ENCODE measurements at regions not wholly inside any gene's neighbourhood (a gene's known extent, or its start where the extent isn't known, plus 50 kb on each side); places are given as distances from the start of the nearest gene placed in this dataset.

DNA sequence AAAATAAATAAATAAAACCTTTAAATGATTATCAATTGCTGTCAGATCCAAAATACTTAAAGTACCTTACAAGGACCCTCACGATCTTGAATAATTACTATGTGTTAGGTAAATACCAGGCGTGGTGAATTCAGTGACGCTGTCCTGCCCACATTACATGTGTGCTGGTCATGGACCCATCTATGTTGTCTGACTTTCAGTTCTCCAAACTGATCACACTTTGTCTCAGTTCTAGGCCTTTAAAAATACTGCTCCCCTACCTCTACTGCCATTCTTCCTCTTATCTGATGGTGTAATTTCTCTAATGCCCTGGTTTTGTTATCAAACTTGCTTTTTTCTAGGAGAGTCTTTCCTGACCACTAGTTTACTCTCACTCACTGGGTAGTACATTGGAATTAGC lies 520.7 kb downstream of the TRHDE start:
- no peak overlapping the region for H3K4me3 ChIP-seq
- FAIRE-seq (no peak), ATAC-seq (no peak), DNase-seq (ENCODE audit: low read depth in 1 of 2, low spot score in 1 of 2) (no peak)
- 0 out of 3 replicates have a peak, but pooled peaks cover 3% of the 10 kb centered on the region for H3K9me3 ChIP-seq
- ChIA-PET POLR2A (no interaction called here), CTCF (no interaction called here)
- H3K4me2 ChIP-seq, result no peak overlapping the region
- 2% methylated on average over 3 of the region's 3 CpGs for WGBS (ENCODE audit: missing lambda C conversion rate)
- TF ChIP-seq, protein P1, sequence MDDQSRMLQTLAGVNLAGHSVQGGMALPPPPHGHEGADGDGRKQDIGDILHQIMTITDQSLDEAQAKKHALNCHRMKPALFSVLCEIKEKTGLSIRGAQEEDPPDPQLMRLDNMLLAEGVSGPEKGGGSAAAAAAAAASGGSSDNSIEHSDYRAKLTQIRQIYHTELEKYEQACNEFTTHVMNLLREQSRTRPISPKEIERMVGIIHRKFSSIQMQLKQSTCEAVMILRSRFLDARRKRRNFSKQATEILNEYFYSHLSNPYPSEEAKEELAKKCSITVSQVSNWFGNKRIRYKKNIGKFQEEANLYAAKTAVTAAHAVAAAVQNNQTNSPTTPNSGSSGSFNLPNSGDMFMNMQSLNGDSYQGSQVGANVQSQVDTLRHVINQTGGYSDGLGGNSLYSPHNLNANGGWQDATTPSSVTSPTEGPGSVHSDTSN (IDR thresholded peaks at IDR 0.05), result no peak
- no peak for TF ChIP-seq ESRRA (IDR thresholded peaks at IDR 0.05; ENCODE audit: borderline replicate concordance, low read length)
- TF ChIP-seq EHF (CRISPR knock-in tag; IDR thresholded peaks at IDR 0.05), result no peak
- no peak for TF ChIP-seq ZFP36 (IDR thresholded peaks at IDR 0.05; ENCODE audit: borderline replicate concordance, partially characterized antibody)
- TF ChIP-seq MAZ (IDR thresholded peaks at IDR 0.05; ENCODE audit: borderline replicate concordance, low read depth, low read length), result no peak
- no peak for TF ChIP-seq JUN (IDR thresholded peaks at IDR 0.05)
- TF ChIP-seq FOSB (CRISPR knock-in tag; IDR thresholded peaks at IDR 0.05), result no peak
- TF ChIP-seq MYC (IDR thresholded peaks at IDR 0.05; ENCODE audit: borderline replicate concordance, low read length), result no peak
- TF ChIP-seq EHMT2 (IDR thresholded peaks at IDR 0.05; ENCODE audit: low read depth), result no peak
- no peak for TF ChIP-seq ELK1 (IDR thresholded peaks at IDR 0.05; ENCODE audit: low read depth, low read length)
- no peak for TF ChIP-seq HOXB13 (CRISPR knock-in tag; IDR thresholded peaks at IDR 0.05; ENCODE audit: low read depth)
- TF ChIP-seq HDAC2 (IDR thresholded peaks at IDR 0.05), result no peak
- TF ChIP-seq CHD2 (IDR thresholded peaks at IDR 0.05; ENCODE audit: low read length, partially characterized antibody), result no peak
- no peak for TF ChIP-seq GATA3 (IDR thresholded peaks at IDR 0.05; ENCODE audit: borderline replicate concordance)
- TF ChIP-seq HES2 (IDR thresholded peaks at IDR 0.05), result no peak
- TF ChIP-seq ZC3H11A (IDR thresholded peaks at IDR 0.05), result no peak
- TF ChIP-seq, protein P2, sequence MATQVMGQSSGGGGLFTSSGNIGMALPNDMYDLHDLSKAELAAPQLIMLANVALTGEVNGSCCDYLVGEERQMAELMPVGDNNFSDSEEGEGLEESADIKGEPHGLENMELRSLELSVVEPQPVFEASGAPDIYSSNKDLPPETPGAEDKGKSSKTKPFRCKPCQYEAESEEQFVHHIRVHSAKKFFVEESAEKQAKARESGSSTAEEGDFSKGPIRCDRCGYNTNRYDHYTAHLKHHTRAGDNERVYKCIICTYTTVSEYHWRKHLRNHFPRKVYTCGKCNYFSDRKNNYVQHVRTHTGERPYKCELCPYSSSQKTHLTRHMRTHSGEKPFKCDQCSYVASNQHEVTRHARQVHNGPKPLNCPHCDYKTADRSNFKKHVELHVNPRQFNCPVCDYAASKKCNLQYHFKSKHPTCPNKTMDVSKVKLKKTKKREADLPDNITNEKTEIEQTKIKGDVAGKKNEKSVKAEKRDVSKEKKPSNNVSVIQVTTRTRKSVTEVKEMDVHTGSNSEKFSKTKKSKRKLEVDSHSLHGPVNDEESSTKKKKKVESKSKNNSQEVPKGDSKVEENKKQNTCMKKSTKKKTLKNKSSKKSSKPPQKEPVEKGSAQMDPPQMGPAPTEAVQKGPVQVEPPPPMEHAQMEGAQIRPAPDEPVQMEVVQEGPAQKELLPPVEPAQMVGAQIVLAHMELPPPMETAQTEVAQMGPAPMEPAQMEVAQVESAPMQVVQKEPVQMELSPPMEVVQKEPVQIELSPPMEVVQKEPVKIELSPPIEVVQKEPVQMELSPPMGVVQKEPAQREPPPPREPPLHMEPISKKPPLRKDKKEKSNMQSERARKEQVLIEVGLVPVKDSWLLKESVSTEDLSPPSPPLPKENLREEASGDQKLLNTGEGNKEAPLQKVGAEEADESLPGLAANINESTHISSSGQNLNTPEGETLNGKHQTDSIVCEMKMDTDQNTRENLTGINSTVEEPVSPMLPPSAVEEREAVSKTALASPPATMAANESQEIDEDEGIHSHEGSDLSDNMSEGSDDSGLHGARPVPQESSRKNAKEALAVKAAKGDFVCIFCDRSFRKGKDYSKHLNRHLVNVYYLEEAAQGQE (IDR thresholded peaks at IDR 0.05), result no peak
- TF ChIP-seq RCOR1 (IDR thresholded peaks at IDR 0.05; ENCODE audit: low read depth, low read length), result no peak
- TF ChIP-seq TP53 (CRISPR knock-in tag; IDR thresholded peaks at IDR 0.05), result no peak
- H3K27ac ChIP-seq, result no peak overlapping the region
- H3K4me1 ChIP-seq, result no peaks in the 10 kb centered on the region

DNA sequence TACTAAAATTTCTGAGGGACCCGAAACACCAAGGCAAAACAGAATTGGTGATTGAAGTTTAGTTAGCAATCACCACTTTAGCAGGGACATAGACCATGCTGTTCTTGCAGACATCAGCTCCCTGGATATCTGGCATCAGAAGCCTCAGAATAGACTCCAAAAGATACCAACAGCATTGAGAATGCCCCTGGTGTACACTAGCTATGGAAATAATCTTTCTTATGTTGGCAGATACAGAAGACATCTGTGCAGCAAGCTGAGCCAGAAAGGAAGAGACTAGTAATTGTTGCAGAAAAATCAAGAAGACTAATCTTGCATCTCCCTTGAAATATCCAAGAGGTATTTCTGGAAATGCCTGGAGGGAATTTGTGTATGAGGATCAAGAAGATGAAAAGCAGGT lies 521.6 kb downstream of the TRHDE start:
- no peak for TF ChIP-seq CBX2 (IDR thresholded peaks at IDR 0.05; ENCODE audit: borderline replicate concordance, low read depth)
- TF ChIP-seq, protein P1 (IDR thresholded peaks at IDR 0.05), result no peak
- TF ChIP-seq RCOR1 (IDR thresholded peaks at IDR 0.05; ENCODE audit: low read depth, low read length), result no peak
- no peak for TF ChIP-seq EHMT2 (IDR thresholded peaks at IDR 0.05; ENCODE audit: low read depth)
- no peak for TF ChIP-seq PHF8 (IDR thresholded peaks at IDR 0.05; ENCODE audit: borderline replicate concordance, low read depth)
- TF ChIP-seq ZNF302 (CRISPR knock-in tag; IDR thresholded peaks at IDR 0.05), result no peak
- TF ChIP-seq ESRRA (IDR thresholded peaks at IDR 0.05; ENCODE audit: borderline replicate concordance, low read length), result no peak
- Histone ChIP-seq H3K4me1 (no peaks in the 10 kb centered on the region), H3K9me3 (0 out of 3 replicates have a peak, but pooled peaks cover 3% of the 10 kb centered on the region), H3K4me3 (no peak overlapping the region), H3K4me2 (no peak overlapping the region), H3K27ac (no peak overlapping the region)
- ChIA-PET CTCF (no interaction called here), POLR2A (no interaction called here)
- FAIRE-seq (no peak), DNase-seq (ENCODE audit: low read depth in 1 of 2, low spot score in 1 of 2) (no peak), ATAC-seq (no peak)
- 0% methylated on average over 1 of the region's 1 CpG for WGBS (ENCODE audit: missing lambda C conversion rate)

All from A549 (cell line).